Superior temporal gyrus (tissue), 1 donor: ENCODE measurements at regions not wholly inside any gene's neighbourhood (a gene's known extent, or its start where the extent isn't known, plus 50 kb on each side); places are given as distances from the start of the nearest gene placed in this dataset.
"Not testable (repeated sequence)": the region's sequence is repeated elsewhere in the genome, so short reads cannot be mapped to it uniquely, and the experiment has no call there.

Experiments
- DNase-seq: peaks from one replicate; pipeline ENCODE4 v3.0.0-alpha.2; 2016; ENCODE audit errors: extremely low spot score

DNA sequence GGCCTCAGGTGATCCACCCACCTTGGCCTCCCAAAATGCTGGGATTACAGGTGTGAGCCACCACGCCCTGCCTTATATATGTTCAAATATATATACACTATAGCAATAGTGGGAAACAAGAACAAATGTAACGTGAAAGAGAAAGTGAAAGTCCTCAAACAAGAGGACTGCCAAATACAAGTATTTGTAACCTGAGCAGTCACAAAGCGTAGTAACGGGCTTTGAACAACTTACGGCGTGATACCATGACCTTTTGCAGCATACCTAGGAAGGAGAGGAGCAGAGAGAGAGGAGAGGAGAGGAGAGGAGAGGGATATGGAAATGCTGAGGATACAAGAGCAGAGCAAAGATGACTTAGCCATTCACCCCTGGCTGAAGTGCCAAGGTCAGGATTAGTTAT, 113.8 kb upstream of the RGPD4 start:
- DNase-seq, result no peak

DNA sequence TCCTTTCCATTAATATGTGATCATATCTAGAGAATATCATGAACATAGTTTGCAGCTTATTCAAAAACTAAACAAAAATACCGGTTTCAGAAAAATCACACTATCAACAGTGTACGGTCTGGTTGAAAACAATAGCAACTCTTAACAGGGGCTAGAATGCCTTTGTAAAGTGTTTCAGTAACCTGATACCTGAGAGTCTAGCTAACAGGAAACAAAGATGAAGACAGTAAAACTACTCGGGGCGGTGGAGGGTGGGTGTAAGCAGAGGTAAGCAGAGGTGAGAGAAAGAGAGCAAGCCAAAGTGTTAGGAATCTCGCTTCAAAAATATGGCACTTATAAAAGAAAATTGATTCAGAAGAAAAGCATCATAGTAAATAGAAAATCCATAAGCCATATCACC, 109.0 kb upstream of the RGPD4 start:
- DNase-seq, result no peak

GRCh38 chr2:107719141-107719540, 107.6 kb upstream of the RGPD4 start:
- DNase-seq, result no peak

DNA sequence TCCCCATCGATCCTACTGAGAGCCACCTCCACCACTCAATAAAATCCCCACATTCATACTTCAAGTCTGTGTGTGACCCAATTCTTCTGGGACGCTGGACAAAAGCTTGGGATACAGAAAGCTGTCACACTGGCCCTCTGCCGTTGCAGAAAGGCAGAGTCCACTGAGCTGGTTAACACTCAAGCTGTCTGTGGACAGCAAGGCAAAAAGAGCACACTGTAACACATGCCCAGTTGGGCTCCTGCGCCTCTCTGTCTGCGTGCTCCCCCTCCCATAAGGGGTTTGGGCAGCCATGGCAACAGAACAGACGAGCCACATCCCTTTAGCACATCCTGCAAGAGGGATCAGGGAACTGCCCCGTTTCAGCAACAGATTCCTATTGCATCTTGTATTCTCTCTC, 106.9 kb upstream of the RGPD4 start:
- DNase-seq, result no peak

- no peak for DNase-seq
Observed at GRCh38 chr2:107721178-107721577, 105.5 kb upstream of the RGPD4 start.

- DNase-seq, result no peak
Observed at GRCh38 chr2:107721586-107721985, 105.1 kb upstream of the RGPD4 start.

- not testable (repeated sequence) for DNase-seq
Observed at GRCh38 chr2:107725824-107726223, 100.9 kb upstream of the RGPD4 start.

DNA sequence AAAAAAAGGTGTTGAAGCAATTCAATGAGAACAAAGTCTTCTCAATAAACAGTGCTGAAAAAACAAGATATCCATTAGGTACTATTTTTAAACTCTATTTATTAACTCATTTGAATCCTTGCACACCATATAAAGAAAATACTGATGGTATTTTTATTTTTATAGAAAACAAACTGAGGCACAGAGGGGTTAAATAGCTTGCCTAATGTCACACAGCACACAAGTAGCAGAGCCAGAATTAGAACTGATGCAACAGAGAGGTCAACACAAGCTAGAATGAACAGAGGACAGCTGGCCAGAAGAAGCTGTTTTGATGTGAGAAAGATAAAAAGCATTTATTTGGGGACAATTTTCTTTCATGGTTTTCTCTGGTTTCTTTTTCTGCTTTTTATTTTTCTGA, 99.4 kb upstream of the RGPD4 start:
- DNase-seq, result no peak

DNA sequence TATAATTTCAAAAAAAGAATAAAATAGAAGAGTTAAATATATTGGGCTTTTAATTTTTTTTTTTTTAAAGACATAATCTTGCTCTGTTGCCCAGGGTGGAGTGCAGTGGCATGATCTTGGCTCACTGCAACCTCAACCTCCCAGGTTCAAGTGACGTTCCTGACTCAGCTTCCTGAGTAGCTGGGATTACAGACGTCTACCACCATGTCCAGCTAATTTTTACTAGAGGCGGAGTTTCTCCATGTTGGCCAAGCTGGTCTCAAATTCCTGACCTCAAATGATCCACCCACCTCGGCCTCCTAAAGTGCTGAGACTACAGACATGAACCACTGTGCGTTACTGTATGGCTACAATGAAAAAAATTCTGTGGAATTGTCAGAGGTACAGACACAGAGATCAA, 98.1 kb upstream of the RGPD4 start:
- no peak for DNase-seq

DNA sequence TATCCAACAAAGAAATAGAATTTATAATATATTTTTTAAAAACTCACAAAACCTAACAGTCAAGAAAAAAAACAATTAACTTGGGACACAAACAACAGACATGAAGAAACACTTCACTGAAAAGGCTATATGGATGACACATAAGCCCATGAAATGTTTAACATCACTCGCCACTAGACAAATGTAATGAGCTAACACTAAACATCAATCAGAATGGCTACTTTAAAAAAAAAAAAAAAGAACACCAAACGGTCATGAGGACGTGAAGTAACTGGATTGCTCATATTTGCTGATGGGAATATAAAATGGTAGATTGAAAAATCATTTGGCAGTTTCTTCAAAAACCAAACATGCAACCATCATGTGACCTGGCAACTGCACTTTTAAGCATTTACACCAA, 97.3 kb upstream of the RGPD4 start:
- DNase-seq, result no peak

DNA sequence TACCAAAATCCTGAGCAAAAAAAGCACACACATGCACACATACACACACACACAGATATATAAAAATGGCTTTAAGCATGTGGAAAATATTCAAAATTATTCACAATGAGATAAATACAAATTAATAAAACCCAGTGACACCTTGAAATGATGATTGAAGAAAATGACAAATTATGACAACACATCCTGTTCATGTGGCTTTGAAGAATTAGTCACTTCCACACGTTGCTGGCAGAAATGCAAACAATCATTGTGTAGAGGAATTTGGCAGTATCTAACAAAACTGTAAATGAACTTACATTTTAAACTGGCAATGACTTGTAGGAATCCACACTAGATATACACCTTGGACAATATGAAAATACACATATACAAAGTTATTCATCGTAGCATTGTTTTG, 95.8 kb upstream of the RGPD4 start:
- DNase-seq, result no peak

DNA sequence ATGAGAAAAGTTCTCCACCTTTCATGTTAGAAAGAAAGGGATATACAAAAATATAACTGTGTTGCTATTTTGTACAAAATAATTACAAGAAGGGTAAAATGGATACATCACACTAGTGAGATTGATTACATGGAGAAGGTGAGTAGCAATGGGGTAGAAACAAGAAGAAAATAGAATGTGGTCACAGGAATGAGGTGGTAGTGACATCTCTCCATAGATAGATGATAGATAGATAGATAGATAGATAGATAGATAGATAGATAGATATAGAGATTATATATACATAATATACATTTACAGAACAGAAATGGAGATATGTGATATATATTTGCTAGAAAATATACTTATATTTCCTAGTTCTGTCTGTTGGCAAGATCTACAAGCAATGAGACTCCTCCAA, 95.3 kb upstream of the RGPD4 start:
- DNase-seq, result no peak

GRCh38 chr2:107735201-107735600, 91.5 kb upstream of the RGPD4 start:
- DNase-seq, result no peak

DNA sequence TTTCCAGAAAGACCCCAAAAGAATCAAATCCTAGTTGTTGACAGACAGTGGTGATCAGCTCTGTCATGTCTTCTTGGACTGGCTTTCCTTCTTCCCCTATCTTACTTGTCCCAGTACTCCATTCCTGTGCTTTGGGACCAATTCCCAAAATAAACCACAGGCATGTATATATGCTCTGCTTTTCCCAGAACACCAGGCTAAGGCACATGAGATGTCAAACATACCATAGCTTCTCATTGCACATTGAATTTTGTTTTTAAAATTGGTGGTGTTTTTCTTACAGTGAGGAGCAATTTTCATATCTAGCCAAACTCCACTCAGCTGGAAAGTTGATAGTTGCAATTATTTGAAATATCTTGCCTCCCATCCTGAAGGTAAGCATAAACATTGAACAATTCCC, 88.9 kb upstream of the RGPD4 start:
- no peak for DNase-seq

GRCh38 chr2:107738266-107738665, 88.4 kb upstream of the RGPD4 start:
- no peak for DNase-seq

DNA sequence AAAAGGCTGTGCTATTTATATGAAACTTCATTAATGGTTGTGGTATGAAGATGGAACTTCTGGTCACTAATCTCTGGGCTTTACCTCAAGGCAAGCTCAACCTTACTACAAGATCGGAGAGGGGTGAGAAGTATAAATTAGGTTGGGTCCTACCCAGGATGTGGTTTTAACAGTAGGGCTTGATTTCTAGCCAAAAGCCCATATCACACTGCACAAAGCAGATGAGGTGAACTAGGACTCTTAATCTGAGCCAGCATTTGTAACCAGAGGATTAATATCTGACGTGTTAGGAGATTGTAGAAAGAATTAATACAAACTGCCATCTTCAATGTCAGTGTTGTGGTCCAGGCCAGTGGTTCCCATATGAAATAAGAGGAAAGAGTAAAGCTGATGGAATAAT, 86.4 kb upstream of the RGPD4 start:
- no peak for DNase-seq

DNA sequence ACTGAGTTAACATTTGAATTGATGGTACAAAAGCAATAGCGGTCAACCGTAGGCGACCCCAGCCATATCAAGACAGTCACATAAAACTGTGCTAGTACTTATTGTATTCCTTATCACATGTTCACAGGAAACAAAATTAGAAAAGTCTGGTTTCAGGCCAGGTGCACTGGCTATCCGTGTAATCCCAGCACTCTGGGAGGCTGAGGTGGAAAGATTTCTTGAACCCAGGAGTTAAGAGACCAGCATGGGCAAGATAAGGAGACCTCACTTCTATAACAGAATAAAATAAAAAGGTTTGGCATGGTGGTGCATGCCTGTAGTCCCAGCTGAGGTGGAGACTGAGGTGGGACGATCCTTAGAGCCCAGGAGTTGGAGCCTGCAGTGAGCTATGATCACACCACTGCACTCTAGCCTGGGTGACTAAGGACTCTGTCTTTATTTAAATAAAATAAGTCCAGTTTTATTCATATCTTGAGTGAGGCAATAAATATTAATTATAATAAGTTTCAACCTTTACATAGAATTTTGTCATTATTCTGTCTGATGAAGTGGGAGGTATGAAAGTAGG, 84.1 kb upstream of the RGPD4 start:
- DNase-seq, result no peak

DNA sequence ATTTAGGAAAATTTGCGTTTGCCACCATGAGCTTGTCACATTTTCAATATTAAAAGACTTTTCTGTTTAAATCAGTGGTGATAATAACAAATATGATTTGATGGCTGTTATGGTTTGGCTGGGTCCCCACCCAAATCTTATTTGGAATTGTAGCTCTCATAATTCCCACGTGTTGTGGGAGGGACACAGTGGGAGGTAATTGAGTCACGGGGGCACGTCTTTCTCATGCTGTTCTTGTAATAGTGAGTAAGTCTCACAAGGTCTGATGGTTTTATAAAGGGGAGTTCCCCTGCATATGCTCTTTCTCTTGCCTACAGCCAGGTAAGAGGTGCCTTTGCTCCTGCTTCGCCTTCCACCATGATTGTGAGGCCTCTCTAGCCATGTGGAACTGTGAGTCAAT, 83.4 kb upstream of the RGPD4 start:
- no peak for DNase-seq

GRCh38 chr2:107745100-107745499, 81.6 kb upstream of the RGPD4 start:
- no peak for DNase-seq

GRCh38 chr2:107746552-107747198, 80.0 kb upstream of the RGPD4 start:
- not testable (repeated sequence) for DNase-seq

- not testable (repeated sequence) for DNase-seq
Observed at GRCh38 chr2:107747199-107747963, 79.3 kb upstream of the RGPD4 start.

GRCh38 chr2:107747964-107748583, 78.6 kb upstream of the RGPD4 start:
- no peak for DNase-seq

DNA sequence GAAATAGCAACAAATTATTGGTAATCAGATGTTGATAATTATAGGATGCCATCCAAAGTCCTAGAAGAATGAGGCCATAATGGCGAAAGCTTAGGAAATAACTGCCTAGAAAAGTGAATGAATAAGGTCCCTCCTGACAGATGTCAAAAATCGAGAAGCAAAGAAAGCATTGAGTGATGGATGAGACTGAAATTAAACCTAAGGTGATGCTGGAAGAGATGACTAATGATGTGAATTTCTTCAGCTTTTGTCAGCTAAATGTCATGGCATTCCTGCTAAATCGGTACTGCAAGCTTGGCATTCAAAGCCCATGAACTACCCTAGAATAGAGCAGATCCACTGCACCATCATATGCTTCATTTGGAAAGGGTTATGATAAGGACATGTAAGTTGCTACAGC, 74.8 kb upstream of the RGPD4 start:
- DNase-seq, result no peak
